Stomach (tissue), 8 donors: ENCODE measurements at regions not wholly inside any gene's neighbourhood (a gene's known extent, or its start where the extent isn't known, plus 50 kb on each side); places are given as distances from the start of the nearest gene placed in this dataset.

ENCODE experiments used
- DNase-seq, 2 donors: peaks; one replicate each; pipeline versions ENCODE4 v3.0.0 to v3.0.0-alpha.2; 2013 to 2019
- H3K27ac ChIP-seq, 5 donors: fragments of 200-600 bp in 4 of 5; sonication (generic) in 4 of 5; one replicate each; pipeline ENCODE4 v1.5.1; 2013 to 2019; ENCODE audit warnings: mild to moderate bottlenecking in 1 of 5, moderate library complexity in 1 of 5
- H3K27me3 ChIP-seq, 3 donors: fragments of 200-600 bp; sonication (generic); one replicate each; pipeline ENCODE4 v1.5.1; 2017 to 2019; ENCODE audit warnings: mixed run types in 1 of 3
- H3K36me3 ChIP-seq, 4 donors: fragments of 200-600 bp; sonication (generic); 1 replicate in 3 of 4; 2 replicates in 1 of 4; pipeline ENCODE4 v1.5.1; 2016 to 2019
- H3K4me1 ChIP-seq, 4 donors: fragments of 200-600 bp; sonication (generic); one replicate each; pipeline ENCODE4 v1.5.1; 2016 to 2019
- H3K4me3 ChIP-seq, 4 donors: fragments of 200-600 bp; sonication (generic) in 3 of 4; one replicate each; pipeline ENCODE4 v1.5.1; 2016 to 2019; ENCODE audit warnings: mild to moderate bottlenecking in 1 of 4
- H3K9me3 ChIP-seq, 4 donors: fragments of 200-600 bp; sonication (generic); one replicate each; pipeline ENCODE4 v1.5.1; 2016 to 2019
- EP300 ChIP-seq: sonication (generic); formaldehyde crosslinking; IDR thresholded peaks from one replicate; pipeline ENCODE4 v1.6.1; 2017; ENCODE audit warnings: antibody characterized with exemption
- POLR2A ChIP-seq, 4 donors: fragments of 450-650 bp; IDR thresholded peaks; one replicate each; pipeline ENCODE4 v1.6.1; 2016; ENCODE audit warnings: antibody characterized with exemption in 4 of 4, control low read depth in 2 of 4, mild to moderate bottlenecking in 1 of 4, moderate library complexity in 1 of 4
- POLR2AphosphoS5 ChIP-seq, 3 donors: sonication (generic); formaldehyde crosslinking; IDR thresholded peaks; one replicate each; pipeline ENCODE4 v1.6.1; 2016; ENCODE audit warnings: antibody characterized with exemption in 3 of 3
- WGBS, 5 donors: extraction: QIAGEN DNeasy Blood & Tissue Kit in 3 of 5; methylation state at CpG; one replicate each; pipeline versions ENCODE4 v1.1.5 to v1.1.7; 2013 to 2018; 5-methylcytosine and 5-hydroxymethylcytosine counted together
- intact Hi-C: fragments of 100-400 bp; cut with DNase I; formaldehyde crosslinking; loops from one replicate; pipeline ENCODE4 v1.15.1; 2023; ENCODE audit warnings: low total_unique reads
- TF ChIP-seq, protein P1 (sequence below), 7 experiments: fragments of 450-650 bp in 4 of 7; fragments of 200-600 bp in 3 of 7; sonication (generic) in 3 of 7; IDR thresholded peaks; one replicate each; pipeline ENCODE4 v1.5.1; 2016 to 2019; ENCODE audit warnings: antibody characterized with exemption in 7 of 7, control low read depth in 2 of 7, mild to moderate bottlenecking in 1 of 7
- donor health status: healthy with polysubstance abuse.
- donor health status: Bipolar disorder and iron deficiency.
- donor health status: healthy.

DNA sequence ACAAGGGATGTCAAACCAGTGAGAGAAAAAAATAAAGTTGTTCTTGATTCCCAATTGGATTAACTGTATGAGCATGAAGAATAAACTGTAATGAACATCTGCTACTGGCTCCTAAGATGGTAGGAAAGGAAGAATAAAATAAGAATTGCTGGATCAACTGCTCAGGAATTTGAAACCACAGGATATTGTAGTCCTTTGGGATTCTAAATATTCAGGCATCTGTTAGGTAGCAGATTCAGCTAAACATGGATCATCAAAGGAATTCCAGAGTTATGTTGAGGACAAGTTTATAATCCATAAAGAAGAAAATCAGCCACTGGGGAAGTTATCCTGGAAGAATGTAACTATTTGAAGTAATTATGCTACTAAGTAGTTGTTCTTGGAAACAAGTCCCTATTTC is 65.8 kb downstream of the ISL1 start:
- Histone ChIP-seq H3K9me3 (no peaks in the 10 kb centered on the region), H3K36me3 (no peaks in the 10 kb centered on the region)
- intact Hi-C loops = no loop called here

DNA sequence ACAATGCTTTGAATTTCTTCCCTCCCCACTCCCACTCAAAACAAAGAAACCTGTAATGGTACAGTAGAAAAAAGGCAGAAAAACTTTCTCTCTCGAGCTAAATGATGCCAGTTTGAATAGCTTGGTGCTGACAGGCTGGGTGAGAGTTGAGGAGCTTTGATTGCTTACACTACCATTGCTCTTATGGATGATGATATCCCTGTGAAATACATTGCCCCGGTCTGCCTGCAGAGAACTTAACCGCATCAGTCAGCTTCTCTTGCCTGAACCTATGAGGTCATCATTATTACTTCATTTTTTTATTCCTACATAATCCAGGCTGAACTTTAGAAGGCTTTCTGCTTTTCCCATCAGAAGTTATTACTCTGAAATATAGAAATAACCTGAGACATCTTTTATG is 69.3 kb downstream of the ISL1 start:
- TF ChIP-seq EP300 (no peak), POLR2A (IDR thresholded peaks at IDR 0.05) (no peak), POLR2AphosphoS5 (IDR thresholded peaks at IDR 0.05) (no peak)
- TF ChIP-seq, protein P1, sequence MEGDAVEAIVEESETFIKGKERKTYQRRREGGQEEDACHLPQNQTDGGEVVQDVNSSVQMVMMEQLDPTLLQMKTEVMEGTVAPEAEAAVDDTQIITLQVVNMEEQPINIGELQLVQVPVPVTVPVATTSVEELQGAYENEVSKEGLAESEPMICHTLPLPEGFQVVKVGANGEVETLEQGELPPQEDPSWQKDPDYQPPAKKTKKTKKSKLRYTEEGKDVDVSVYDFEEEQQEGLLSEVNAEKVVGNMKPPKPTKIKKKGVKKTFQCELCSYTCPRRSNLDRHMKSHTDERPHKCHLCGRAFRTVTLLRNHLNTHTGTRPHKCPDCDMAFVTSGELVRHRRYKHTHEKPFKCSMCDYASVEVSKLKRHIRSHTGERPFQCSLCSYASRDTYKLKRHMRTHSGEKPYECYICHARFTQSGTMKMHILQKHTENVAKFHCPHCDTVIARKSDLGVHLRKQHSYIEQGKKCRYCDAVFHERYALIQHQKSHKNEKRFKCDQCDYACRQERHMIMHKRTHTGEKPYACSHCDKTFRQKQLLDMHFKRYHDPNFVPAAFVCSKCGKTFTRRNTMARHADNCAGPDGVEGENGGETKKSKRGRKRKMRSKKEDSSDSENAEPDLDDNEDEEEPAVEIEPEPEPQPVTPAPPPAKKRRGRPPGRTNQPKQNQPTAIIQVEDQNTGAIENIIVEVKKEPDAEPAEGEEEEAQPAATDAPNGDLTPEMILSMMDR (IDR thresholded peaks at IDR 0.05) = no peak
- 84 to 87% (median 85%) methylated on average over 3 of the region's 3 CpGs for WGBS, 5 donors
- no peak overlapping the region for H3K27ac ChIP-seq
- H3K4me1 ChIP-seq = no peaks in the 10 kb centered on the region
- intact Hi-C loops = no loop called here
- H3K36me3 ChIP-seq = no peaks in the 10 kb centered on the region
- H3K4me3 ChIP-seq = no peak overlapping the region
- no peaks in the 10 kb centered on the region for H3K27me3 ChIP-seq
- H3K9me3 ChIP-seq = no peaks in the 10 kb centered on the region
- no peak for DNase-seq

More for the DNA sequence above, 65.8 kb downstream of the ISL1 start:
- Histone ChIP-seq H3K27me3 (no peaks in the 10 kb centered on the region), H3K4me1 (no peaks in the 10 kb centered on the region), H3K4me3 (no peak overlapping the region), H3K27ac (no peak overlapping the region)
- DNase-seq = no peak
- TF ChIP-seq POLR2A (IDR thresholded peaks at IDR 0.05) (no peak), EP300 (no peak), POLR2AphosphoS5 (IDR thresholded peaks at IDR 0.05) (no peak)
- TF ChIP-seq, protein P1 (IDR thresholded peaks at IDR 0.05) = no peak

DNA sequence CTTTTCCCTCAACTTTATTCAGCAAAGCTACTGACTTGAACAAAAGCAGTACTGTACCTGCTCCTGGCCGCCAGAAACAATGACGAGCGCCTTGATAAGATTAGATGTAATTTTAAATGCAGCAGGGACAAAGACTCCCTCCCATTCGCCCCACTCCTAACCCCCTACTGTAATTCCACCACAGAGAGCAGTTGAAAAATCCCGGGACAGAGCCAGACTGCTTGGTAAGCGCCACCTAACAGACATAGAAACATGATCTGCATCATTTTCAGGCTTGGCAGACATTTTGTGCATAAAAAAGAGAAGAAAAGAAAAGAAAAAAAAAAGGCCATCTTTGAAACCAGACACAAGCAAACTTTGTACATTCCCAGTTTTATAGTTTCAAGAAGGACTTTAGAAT is 81.9 kb downstream of the ISL1 start:
- TF ChIP-seq POLR2AphosphoS5 (IDR thresholded peaks at IDR 0.05) (no peak), POLR2A (IDR thresholded peaks at IDR 0.05) (no peak), EP300 (no peak)
- TF ChIP-seq, protein P1 (IDR thresholded peaks at IDR 0.05) = no peak
- Histone ChIP-seq H3K4me3 (no peak overlapping the region), H3K36me3 (no peaks in the 10 kb centered on the region), H3K27me3 (no peaks in the 10 kb centered on the region), H3K9me3 (no peaks in the 10 kb centered on the region), H3K4me1 (peaks cover 0 to 9% (median 2%) of the 10 kb centered on the region in 4 donors), H3K27ac (no peak overlapping the region)
- DNase-seq = peak; percentile 26 to 60
- WGBS, 5 donors = 15 to 45% (median 26%) methylated on average over 6 of the region's 6 CpGs
- intact Hi-C loops = no loop called here

DNA sequence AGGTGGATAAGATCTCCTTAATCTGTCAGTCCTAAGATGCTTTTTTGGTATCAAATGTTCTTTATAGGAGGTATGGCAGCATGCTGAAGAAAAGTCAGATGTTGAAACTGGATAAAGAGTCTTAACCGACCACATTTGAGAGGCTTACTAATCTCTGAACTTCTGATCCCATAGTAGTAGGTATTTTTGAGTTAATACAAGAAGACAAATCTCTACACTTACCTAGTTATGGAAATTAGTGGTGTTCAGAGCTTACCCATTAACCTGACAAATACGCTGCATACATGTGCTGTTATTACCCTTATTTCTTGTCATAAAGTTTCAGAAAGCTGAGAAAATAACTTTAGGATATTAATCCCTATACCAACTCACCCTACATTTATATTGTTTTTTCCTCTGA is 83.0 kb downstream of the ISL1 start:
- H3K27me3 ChIP-seq = no peaks in the 10 kb centered on the region
- no peak for DNase-seq
- H3K27ac ChIP-seq = no peak overlapping the region
- intact Hi-C loops = no loop called here
- H3K36me3 ChIP-seq = no peaks in the 10 kb centered on the region
- H3K4me3 ChIP-seq = no peak overlapping the region
- WGBS, 5 donors = 64 to 78% (median 69%) methylated on average over 2 of the region's 2 CpGs
- H3K9me3 ChIP-seq = no peaks in the 10 kb centered on the region
- peaks cover 0 to 9% (median 2%) of the 10 kb centered on the region in 4 donors for H3K4me1 ChIP-seq
- TF ChIP-seq EP300 (no peak), POLR2A (IDR thresholded peaks at IDR 0.05) (no peak), POLR2AphosphoS5 (IDR thresholded peaks at IDR 0.05) (no peak)
- TF ChIP-seq, protein P1 (IDR thresholded peaks at IDR 0.05) = no peak
